ENCODE measurements at regions not wholly inside any gene's neighbourhood (a gene's known extent, or its start where the extent isn't known, plus 50 kb on each side); places are given as distances from the start of the nearest gene placed in this dataset.

DNA sequence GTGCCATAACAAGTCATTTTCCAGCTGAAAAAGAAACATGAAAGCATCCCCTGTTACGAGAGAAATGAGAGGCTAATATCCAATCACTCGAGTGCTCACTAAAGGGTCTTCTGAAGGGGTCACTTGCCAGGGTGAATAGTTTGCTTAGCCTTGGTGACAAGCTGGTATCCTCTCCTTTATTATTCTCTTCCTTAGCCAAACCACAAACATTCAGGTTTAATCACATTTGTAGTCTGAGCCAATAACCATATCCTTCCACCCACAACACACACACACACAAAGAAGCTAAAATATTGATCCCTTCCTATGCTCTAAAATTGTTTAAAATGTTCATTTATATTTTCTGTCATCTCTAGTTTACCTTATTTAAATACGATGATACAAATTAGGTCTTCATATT lies 240.5 kb upstream of the TMCO5A start:
- no peak for DNase-seq
- no peak for TF ChIP-seq POLR2A (IDR thresholded peaks at IDR 0.05; ENCODE audit: low read length)

DNA sequence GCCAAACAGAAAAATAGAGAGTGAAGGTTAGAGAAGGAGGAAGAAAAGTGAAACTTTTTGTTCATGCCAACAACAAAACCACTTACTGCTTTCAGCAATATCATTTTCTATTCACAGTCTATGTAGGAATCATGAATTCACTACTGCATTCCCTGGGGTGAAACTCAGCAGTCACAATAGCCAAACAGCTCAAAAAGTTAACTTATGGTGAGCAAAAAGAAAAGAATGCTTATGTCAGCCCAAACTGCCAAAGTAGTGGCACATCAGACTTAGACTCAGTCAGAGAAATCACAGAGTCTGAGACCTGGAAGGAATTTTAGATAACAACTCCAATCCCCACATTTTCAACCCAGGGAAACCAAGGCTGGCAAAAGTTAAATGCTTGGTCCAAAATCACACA lies 238.7 kb upstream of the TMCO5A start:
- DNase-seq, result no peak
- no peak for TF ChIP-seq GATA1 (IDR thresholded peaks at IDR 0.05; ENCODE audit: low read depth, low read length)
- no peak for TF ChIP-seq POLR2A (IDR thresholded peaks at IDR 0.05; ENCODE audit: low read length)

GRCh38 chr15:37698679-37699078 lies 235.8 kb upstream of the TMCO5A start:
- no peak for DNase-seq
- TF ChIP-seq GATA1 (IDR thresholded peaks at IDR 0.05; ENCODE audit: low read depth, low read length) (no peak), POLR2A (IDR thresholded peaks at IDR 0.05; ENCODE audit: low read length) (no peak)

- TF ChIP-seq GATA1 (IDR thresholded peaks at IDR 0.05; ENCODE audit: low read depth, low read length) (no peak), POLR2A (IDR thresholded peaks at IDR 0.05; ENCODE audit: low read length) (no peak)
- DNase-seq, result no peak
Measured at GRCh38 chr15:37701230-37701629, 233.2 kb upstream of the TMCO5A start.

- no peak for DNase-seq
- TF ChIP-seq GATA1 (IDR thresholded peaks at IDR 0.05; ENCODE audit: low read depth, low read length) (no peak), POLR2A (IDR thresholded peaks at IDR 0.05; ENCODE audit: low read length) (no peak)
Measured at GRCh38 chr15:37709669-37710068, 224.8 kb upstream of the TMCO5A start.

GRCh38 chr15:37715101-37715500 lies 219.3 kb upstream of the TMCO5A start:
- TF ChIP-seq GATA1 (IDR thresholded peaks at IDR 0.05; ENCODE audit: low read depth, low read length), result no peak
- no peak for TF ChIP-seq POLR2A (IDR thresholded peaks at IDR 0.05; ENCODE audit: low read length)
- no peak for DNase-seq

DNA sequence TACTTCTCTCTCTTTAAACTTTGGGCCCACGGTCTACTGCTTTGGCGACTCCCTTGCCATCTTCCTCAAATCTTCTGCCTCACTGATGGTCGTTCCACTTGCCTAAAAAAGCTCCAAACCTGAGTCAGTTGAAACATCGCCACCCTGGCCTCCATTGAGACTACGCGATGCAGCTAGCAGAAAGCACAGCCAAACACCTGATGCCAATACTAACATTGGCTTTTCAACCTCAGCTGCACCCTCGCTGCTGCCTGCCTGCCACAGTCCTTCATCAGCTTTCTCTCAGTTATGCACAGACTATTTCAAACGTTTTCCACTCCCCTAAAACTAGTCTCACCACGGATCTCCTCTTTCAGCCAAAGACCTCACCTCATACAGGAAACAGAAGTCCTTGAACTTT lies 214.2 kb upstream of the TMCO5A start:
- no peak for DNase-seq
- no peak for TF ChIP-seq POLR2A (IDR thresholded peaks at IDR 0.05; ENCODE audit: low read length)
- no peak for TF ChIP-seq GATA1 (IDR thresholded peaks at IDR 0.05; ENCODE audit: low read depth, low read length)

- TF ChIP-seq GATA1 (IDR thresholded peaks at IDR 0.05; ENCODE audit: low read depth, low read length) (no peak), POLR2A (IDR thresholded peaks at IDR 0.05; ENCODE audit: low read length) (no peak)
- no peak for DNase-seq
Measured at GRCh38 chr15:37731146-37731746, 203.2 kb upstream of the TMCO5A start.

GRCh38 chr15:37733628-37734027 lies 200.8 kb upstream of the TMCO5A start:
- no peak for DNase-seq
- TF ChIP-seq GATA1 (IDR thresholded peaks at IDR 0.05; ENCODE audit: low read depth, low read length) (no peak), POLR2A (IDR thresholded peaks at IDR 0.05; ENCODE audit: low read length) (no peak)

GRCh38 chr15:37740623-37741141 lies 193.8 kb upstream of the TMCO5A start:
- no peak for TF ChIP-seq GATA1 (IDR thresholded peaks at IDR 0.05; ENCODE audit: low read depth, low read length)
- no peak for TF ChIP-seq POLR2A (IDR thresholded peaks at IDR 0.05; ENCODE audit: low read length)
- DNase-seq, result no peak

GRCh38 chr15:37743826-37744225 lies 190.6 kb upstream of the TMCO5A start:
- no peak for DNase-seq
- TF ChIP-seq GATA1 (IDR thresholded peaks at IDR 0.05; ENCODE audit: low read depth, low read length) (no peak), POLR2A (IDR thresholded peaks at IDR 0.05; ENCODE audit: low read length) (no peak)

DNA sequence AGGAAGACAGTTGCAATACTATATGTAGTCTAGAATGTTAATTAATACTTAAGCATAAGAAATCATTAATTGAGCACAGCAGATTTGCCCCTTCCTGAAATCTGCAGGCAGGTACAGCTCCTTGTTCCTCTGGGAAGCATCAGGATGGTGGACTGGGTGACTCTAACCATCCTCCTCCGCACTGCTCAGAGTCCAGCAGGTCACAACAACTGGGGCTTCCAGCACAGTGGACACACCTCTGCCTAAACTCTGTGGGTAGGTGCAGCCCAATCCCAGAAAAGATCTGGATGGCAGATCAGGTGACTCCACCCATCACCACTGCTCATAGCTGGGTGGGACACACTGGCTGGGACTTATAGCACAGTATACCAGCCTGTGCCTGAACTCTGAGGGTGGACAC lies 189.9 kb upstream of the TMCO5A start:
- DNase-seq, result no peak
- TF ChIP-seq GATA1 (IDR thresholded peaks at IDR 0.05; ENCODE audit: low read depth, low read length), result no peak
- no peak for TF ChIP-seq POLR2A (IDR thresholded peaks at IDR 0.05; ENCODE audit: low read length)

DNA sequence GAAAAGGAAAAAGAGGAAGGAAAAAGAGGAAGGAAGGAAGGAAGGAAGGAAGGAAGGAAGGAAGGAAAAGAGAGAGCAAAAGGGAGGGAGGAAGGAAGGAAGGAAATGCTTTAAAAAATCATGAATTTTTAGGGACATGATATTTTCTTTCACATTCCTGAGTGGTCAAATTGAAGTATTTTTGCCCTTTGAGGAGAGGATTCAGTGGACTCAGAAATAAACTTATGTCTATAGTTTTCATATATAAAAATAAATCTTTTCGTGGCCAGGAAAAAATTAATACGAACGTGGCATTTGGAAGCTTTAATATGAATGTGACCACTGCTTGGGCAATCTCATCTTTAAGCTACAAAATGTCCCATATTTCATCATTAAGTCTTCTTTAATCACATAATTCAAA lies 183.0 kb upstream of the TMCO5A start:
- no peak for DNase-seq
- TF ChIP-seq GATA1 (IDR thresholded peaks at IDR 0.05; ENCODE audit: low read depth, low read length) (no peak), POLR2A (IDR thresholded peaks at IDR 0.05; ENCODE audit: low read length) (no peak)

DNA sequence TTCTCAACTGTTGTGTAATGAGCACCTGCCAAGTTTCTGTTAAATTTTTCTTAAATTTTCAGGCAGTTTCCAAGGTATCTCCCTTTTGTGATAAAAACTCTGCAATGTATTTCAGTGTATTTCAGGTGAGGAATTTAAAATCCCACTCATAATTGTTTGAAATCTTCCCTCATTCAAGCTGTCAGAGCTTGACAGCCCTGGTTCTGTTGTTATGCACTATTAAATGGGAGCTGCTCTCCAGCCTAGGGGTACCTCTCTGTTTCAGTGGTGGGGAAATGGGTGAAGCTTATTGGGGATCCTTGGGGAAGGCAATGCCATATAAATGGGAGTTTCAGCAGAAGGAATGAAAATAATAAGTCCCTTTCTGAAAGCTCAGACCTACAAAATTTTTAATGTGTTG lies 178.0 kb upstream of the TMCO5A start:
- TF ChIP-seq POLR2A (IDR thresholded peaks at IDR 0.05; ENCODE audit: low read length) (no peak), GATA1 (IDR thresholded peaks at IDR 0.05; ENCODE audit: low read depth, low read length) (no peak)
- no peak for DNase-seq

DNA sequence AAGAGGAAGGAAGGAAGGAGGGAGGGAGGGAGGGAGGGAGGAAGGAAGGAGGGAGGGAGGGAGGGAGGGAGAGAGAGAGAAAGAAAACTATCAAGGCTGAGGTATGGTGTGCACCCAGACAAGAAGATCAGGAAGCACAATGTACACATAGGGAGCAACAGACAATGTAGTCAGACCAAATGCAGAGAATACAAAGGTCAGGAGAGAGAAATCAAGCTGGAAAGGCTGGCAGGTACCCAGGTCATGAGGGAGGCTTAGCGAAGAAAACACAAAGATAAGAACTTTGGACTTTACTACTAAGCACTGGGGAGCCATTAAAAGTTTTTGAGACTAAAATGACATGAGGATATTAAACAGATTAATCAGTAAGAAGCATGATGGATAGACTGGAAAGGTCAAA lies 176.0 kb upstream of the TMCO5A start:
- TF ChIP-seq GATA1 (IDR thresholded peaks at IDR 0.05; ENCODE audit: low read depth, low read length), result no peak
- no peak for TF ChIP-seq POLR2A (IDR thresholded peaks at IDR 0.05; ENCODE audit: low read length)
- no peak for DNase-seq
